Brain microvascular endothelial cell (primary cell): ENCODE measurements at regions not wholly inside any gene's neighbourhood (a gene's known extent, or its start where the extent isn't known, plus 50 kb on each side); places are given as distances from the start of the nearest gene placed in this dataset.

Experiments
- DNase-seq: peaks from one replicate; pipeline ENCODE4 v3.0.0-alpha.2; 2020
- H3K27ac ChIP-seq: fragments of 250-450 bp; sonication (Bioruptor Pico); 2 replicates; pipeline ENCODE4 v1.5.1; 2020; ENCODE audit warnings: mild to moderate bottlenecking, moderate library complexity
- H3K27me3 ChIP-seq: fragments of 250-450 bp; sonication (Bioruptor Pico); replicated peaks from 2 replicates; pipeline ENCODE4 v1.5.1; 2020; ENCODE audit warnings: mild to moderate bottlenecking
- H3K36me3 ChIP-seq: fragments of 250-450 bp; sonication (Bioruptor Pico); replicated peaks from 2 replicates; pipeline ENCODE4 v1.5.1; 2020; ENCODE audit warnings: mild to moderate bottlenecking
- H3K4me3 ChIP-seq: 2 replicates; pipeline ENCODE4 v1.5.1; 2011; ENCODE audit warnings: low read depth, mild to moderate bottlenecking, control low read depth, low read length, moderate library complexity
- CTCF ChIP-seq: IDR thresholded peaks from 2 replicates; pipeline ENCODE4 v1.5.1; 2011; ENCODE audit warnings: low read depth, mild to moderate bottlenecking, moderate library complexity, low read length, control low read depth, inconsistent platforms; ENCODE audit errors: missing control alignments
- in situ Hi-C: cut with HindIII; loops from 2 replicates; pipeline ENCODE4 v1.10.0; 2017; ENCODE audit warnings: low sequenced_read_pairs, low pct_ligation_motif_present

GRCh38 chr2:174668075-174668474 is 70.5 kb upstream of the WIPF1 start:
- H3K27me3 ChIP-seq, result no peaks in the 10 kb centered on the region

GRCh38 chr2:174667250-174667860 is 69.8 kb upstream of the WIPF1 start:
- DNase-seq, result no peak
- TF ChIP-seq CTCF, result no peak

More at GRCh38 chr2:174668075-174668474, 70.5 kb upstream of the WIPF1 start:
- Histone ChIP-seq H3K4me3 (no peak overlapping the region), H3K36me3 (peaks cover 2% of the 10 kb centered on the region), H3K27ac (no peak overlapping the region)
- in situ Hi-C loops, result no loop called here
- DNase-seq, result no peak
- TF ChIP-seq CTCF, result no peak

GRCh38 chr2:174666845-174667244 is 69.2 kb upstream of the WIPF1 start:
- H3K27me3 ChIP-seq, result no peaks in the 10 kb centered on the region
- in situ Hi-C loops, result no loop called here
- H3K4me3 ChIP-seq, result no peak overlapping the region
- no peaks in the 10 kb centered on the region for H3K36me3 ChIP-seq
- no peak for DNase-seq
- TF ChIP-seq CTCF, result peak; percentile 19
- no peak overlapping the region for H3K27ac ChIP-seq

More at GRCh38 chr2:174667250-174667860, 69.8 kb upstream of the WIPF1 start:
- in situ Hi-C loops, result no loop called here
- no peak overlapping the region for H3K4me3 ChIP-seq
- no peaks in the 10 kb centered on the region for H3K27me3 ChIP-seq
- no peak overlapping the region for H3K27ac ChIP-seq
- H3K36me3 ChIP-seq, result no peaks in the 10 kb centered on the region

- in situ Hi-C loops, result no loop called here
- TF ChIP-seq CTCF, result no peak
- Histone ChIP-seq H3K27ac (no peak overlapping the region), H3K36me3 (no peaks in the 10 kb centered on the region), H3K27me3 (no peaks in the 10 kb centered on the region), H3K4me3 (no peak overlapping the region)
- no peak for DNase-seq
These were observed 68.7 kb upstream of the WIPF1 start for GRCh38 chr2:174666312-174666711.

- no peak for TF ChIP-seq CTCF
- Histone ChIP-seq H3K27ac (no peak overlapping the region), H3K36me3 (no peaks in the 10 kb centered on the region), H3K4me3 (no peak overlapping the region), H3K27me3 (no peaks in the 10 kb centered on the region)
- in situ Hi-C loops, result no loop called here
- DNase-seq, result no peak
These were observed 66.6 kb upstream of the WIPF1 start for GRCh38 chr2:174664084-174664759.
